Gastrocnemius medialis (tissue), 4 donors: ENCODE measurements at regions not wholly inside any gene's neighbourhood (a gene's known extent, or its start where the extent isn't known, plus 50 kb on each side); places are given as distances from the start of the nearest gene placed in this dataset.
A peak's percentile ranks its signal among the peaks of the same experiment; 100 is the strongest.

Source experiments
- CTCF ChIP-seq, 5 experiments: fragments of 450-650 bp in 3 of 5; fragments of 200-600 bp in 2 of 5; sonication (generic) in 2 of 5; IDR thresholded peaks in 4 of 5; conservative IDR thresholded peaks in 1 of 5; 1 replicate in 4 of 5; 2 replicates in 1 of 5; pipeline ENCODE4 v1.5.1; 2016 to 2019; ENCODE audit warnings: antibody characterized with exemption in 5 of 5, mild to moderate bottlenecking in 3 of 5, moderate library complexity in 3 of 5
- POLR2A ChIP-seq, 2 donors: fragments of 450-650 bp; IDR thresholded peaks; one replicate each; pipeline ENCODE4 v1.6.1; 2017; ENCODE audit warnings: antibody characterized with exemption in 2 of 2, mild to moderate bottlenecking in 2 of 2, moderate library complexity in 2 of 2

GRCh38 chr5:122704247-122705036, 70.4 kb upstream of the SNX2 start:
- peak in 1 of 5 experiments; percentile 44 for TF ChIP-seq CTCF (IDR thresholded peaks at IDR 0.05 in 4 of 5, conservative IDR thresholded peaks at IDR 0.05 in 1 of 5)
- TF ChIP-seq POLR2A (IDR thresholded peaks at IDR 0.05): no peak
